ENCODE measurements at regions not wholly inside any gene's neighbourhood (a gene's known extent, or its start where the extent isn't known, plus 50 kb on each side); places are given as distances from the start of the nearest gene placed in this dataset.

DNA sequence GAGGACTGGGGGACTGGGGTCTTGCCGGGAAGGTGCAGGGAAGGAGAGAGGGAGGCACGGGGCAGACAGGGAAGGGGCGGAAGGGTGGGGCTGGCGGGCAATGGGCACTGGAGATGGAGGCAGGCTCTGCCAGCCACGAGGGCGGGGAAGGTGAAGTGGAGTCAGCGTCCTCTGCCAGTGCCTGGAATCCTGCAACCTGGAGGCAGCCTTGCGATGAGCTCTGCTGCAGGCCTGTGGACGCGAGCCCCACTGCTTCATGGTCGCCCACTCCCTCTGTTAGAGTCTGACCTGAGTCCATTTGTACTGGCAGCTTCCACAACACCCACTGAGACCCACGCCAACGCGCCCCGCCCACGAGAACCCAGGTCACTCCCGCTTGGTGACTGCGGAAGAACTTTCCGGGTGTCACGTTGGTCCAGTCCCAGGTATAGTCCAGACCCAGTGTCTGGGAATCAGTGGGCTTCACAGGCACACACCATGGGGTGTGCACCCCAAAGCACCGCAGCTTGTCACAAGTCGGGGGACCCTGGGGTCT is 106.4 kb upstream of the PPP1R26 start:
- no peak for DNase-seq
- Histone ChIP-seq H3K27ac (no peak overlapping the region), H3K4me3 (no peak overlapping the region), H3K36me3 (no peaks in the 10 kb centered on the region), H3K9me3 (no peaks in the 10 kb centered on the region), H3K27me3 (peaks cover 0 to 20% (median 9%) of the 10 kb centered on the region in 3 donors), H3K4me1 (no peaks in the 10 kb centered on the region)
- in situ Hi-C loops (cut with MboI; ENCODE audit: low sequenced_read_pairs in 4 of 4) (loop anchor here in 1 of 4 donors (10.0 kb wide), 1 partner anchor 58 kb away; no protein-coding TSS in a partner anchor), intact Hi-C loops (cut with DNase I; ENCODE audit: low total_unique reads) (no loop called here)
- TF ChIP-seq, protein P1, sequence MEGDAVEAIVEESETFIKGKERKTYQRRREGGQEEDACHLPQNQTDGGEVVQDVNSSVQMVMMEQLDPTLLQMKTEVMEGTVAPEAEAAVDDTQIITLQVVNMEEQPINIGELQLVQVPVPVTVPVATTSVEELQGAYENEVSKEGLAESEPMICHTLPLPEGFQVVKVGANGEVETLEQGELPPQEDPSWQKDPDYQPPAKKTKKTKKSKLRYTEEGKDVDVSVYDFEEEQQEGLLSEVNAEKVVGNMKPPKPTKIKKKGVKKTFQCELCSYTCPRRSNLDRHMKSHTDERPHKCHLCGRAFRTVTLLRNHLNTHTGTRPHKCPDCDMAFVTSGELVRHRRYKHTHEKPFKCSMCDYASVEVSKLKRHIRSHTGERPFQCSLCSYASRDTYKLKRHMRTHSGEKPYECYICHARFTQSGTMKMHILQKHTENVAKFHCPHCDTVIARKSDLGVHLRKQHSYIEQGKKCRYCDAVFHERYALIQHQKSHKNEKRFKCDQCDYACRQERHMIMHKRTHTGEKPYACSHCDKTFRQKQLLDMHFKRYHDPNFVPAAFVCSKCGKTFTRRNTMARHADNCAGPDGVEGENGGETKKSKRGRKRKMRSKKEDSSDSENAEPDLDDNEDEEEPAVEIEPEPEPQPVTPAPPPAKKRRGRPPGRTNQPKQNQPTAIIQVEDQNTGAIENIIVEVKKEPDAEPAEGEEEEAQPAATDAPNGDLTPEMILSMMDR (IDR thresholded peaks at IDR 0.05 in 4 of 5, conservative IDR thresholded peaks at IDR 0.05 in 1 of 5), result no peak
- no peak for TF ChIP-seq POLR2A (IDR thresholded peaks at IDR 0.05)
- ATAC-seq, result no peak

DNA sequence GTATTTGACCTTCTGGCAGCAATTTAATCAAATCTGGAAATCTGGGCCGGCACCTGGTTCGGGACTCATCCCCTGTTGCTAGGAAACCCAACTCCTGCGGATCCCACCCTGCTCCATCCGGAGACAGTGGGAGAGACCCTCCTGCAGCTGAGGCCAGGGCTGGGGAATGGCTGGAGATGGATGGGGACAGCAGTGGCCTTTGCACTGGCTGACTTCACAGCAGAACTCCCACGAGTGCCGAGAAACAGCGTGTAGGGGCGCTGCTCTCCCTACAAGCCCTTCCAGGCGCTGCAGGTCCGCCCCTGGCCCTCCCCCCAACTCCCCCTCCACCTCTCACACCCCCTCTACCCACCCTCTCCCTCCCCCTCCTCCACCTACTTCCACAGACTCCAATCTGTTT is 105.8 kb upstream of the PPP1R26 start:
- intact Hi-C loops (cut with DNase I; ENCODE audit: low total_unique reads), result no loop called here
- H3K27ac ChIP-seq, result no peak overlapping the region
- H3K4me3 ChIP-seq, result no peak overlapping the region
- ATAC-seq (no peak), DNase-seq (no peak)
- no peaks in the 10 kb centered on the region for H3K36me3 ChIP-seq
- H3K9me3 ChIP-seq, result no peaks in the 10 kb centered on the region
- in situ Hi-C loops (cut with MboI; ENCODE audit: low sequenced_read_pairs in 4 of 4), result loop anchor here in 1 of 4 donors (10.0 kb wide), 1 partner anchor 59 kb away; no protein-coding TSS in a partner anchor
- H3K4me1 ChIP-seq, result no peaks in the 10 kb centered on the region
- peaks cover 0 to 20% (median 9%) of the 10 kb centered on the region in 3 donors for H3K27me3 ChIP-seq
- TF ChIP-seq POLR2A (IDR thresholded peaks at IDR 0.05), result no peak
- TF ChIP-seq, protein P1 (IDR thresholded peaks at IDR 0.05 in 4 of 5, conservative IDR thresholded peaks at IDR 0.05 in 1 of 5), result no peak

DNA sequence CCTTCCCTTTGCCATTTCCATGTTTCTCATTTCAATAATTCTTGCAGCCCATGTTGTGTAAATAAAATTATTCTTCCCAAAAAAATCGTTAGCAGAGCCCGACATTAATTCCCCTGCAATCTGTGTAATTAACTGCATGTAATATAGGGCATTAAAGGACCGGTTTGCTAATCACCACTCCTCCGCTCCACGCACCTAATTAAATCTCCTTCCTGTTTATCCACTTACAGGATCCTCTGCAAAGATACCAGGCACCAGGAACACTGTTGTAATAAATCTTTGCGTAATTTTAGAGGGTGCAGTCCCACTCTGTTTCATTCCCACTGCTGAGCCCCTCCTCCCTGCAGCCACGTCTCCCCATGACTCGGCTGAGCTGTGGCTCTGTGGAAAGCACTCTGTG is 105.0 kb upstream of the PPP1R26 start:
- H3K27ac ChIP-seq, result no peak overlapping the region
- H3K27me3 ChIP-seq, result peaks cover 0 to 20% (median 6%) of the 10 kb centered on the region in 3 donors
- H3K4me3 ChIP-seq, result no peak overlapping the region
- H3K9me3 ChIP-seq, result no peaks in the 10 kb centered on the region
- ATAC-seq, result no peak
- in situ Hi-C loops (cut with MboI; ENCODE audit: low sequenced_read_pairs in 4 of 4), result loop anchor here in 1 of 4 donors (10.0 kb wide), 1 partner anchor 60 kb away; no protein-coding TSS in a partner anchor
- no peaks in the 10 kb centered on the region for H3K36me3 ChIP-seq
- no peak for TF ChIP-seq POLR2A (IDR thresholded peaks at IDR 0.05)
- TF ChIP-seq, protein P1 (IDR thresholded peaks at IDR 0.05 in 4 of 5, conservative IDR thresholded peaks at IDR 0.05 in 1 of 5), result no peak
- intact Hi-C loops (cut with DNase I; ENCODE audit: low total_unique reads), result no loop called here
- no peak for DNase-seq
- H3K4me1 ChIP-seq, result no peaks in the 10 kb centered on the region

DNA sequence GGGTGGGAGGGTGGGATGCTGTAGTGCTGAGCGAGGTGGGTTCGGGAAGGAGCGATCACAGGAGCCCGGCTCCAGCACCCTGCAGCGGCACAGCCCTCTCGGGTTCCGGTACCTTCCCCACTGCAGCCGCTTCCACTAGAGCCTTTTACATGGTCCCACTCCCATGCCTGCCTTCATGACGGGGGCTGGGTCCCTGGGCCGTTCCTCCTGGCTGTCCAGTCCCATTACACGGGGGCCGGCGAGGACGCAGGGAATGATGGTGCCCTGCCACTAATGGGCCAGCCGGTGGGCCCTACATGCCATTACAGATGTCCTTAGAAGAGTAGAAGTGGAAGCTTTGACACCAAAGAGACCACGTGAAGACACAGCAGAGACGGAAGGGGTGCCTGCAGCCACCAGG is 104.6 kb upstream of the PPP1R26 start:
- H3K27me3 ChIP-seq, result peaks cover 0 to 20% (median 5%) of the 10 kb centered on the region in 3 donors

More for the DNA sequence above, 104.6 kb upstream of the PPP1R26 start:
- no peak for DNase-seq
- Histone ChIP-seq H3K4me1 (no peaks in the 10 kb centered on the region), H3K36me3 (no peaks in the 10 kb centered on the region), H3K27ac (no peak overlapping the region), H3K4me3 (no peak overlapping the region), H3K9me3 (no peaks in the 10 kb centered on the region)
- intact Hi-C loops (cut with DNase I; ENCODE audit: low total_unique reads), result no loop called here
- no peak for ATAC-seq
- in situ Hi-C loops (cut with MboI; ENCODE audit: low sequenced_read_pairs in 4 of 4), result loop anchor here in 1 of 4 donors (10.0 kb wide), 1 partner anchor 60 kb away; no protein-coding TSS in a partner anchor
- TF ChIP-seq, protein P1 (IDR thresholded peaks at IDR 0.05 in 4 of 5, conservative IDR thresholded peaks at IDR 0.05 in 1 of 5), result no peak
- TF ChIP-seq POLR2A (IDR thresholded peaks at IDR 0.05), result no peak

Data from gastrocnemius medialis (tissue), 4 donors.